WTC11 (cell line): ENCODE measurements at regions not wholly inside any gene's neighbourhood (a gene's known extent, or its start where the extent isn't known, plus 50 kb on each side); places are given as distances from the start of the nearest gene placed in this dataset.

Experiments
- ATAC-seq: fragments of 200-7000 bp; cut with Tn5 transposase; 2 replicates; pipeline ENCODE4 v1.10.0; 2021; ENCODE audit warnings: mild to moderate bottlenecking, moderate library complexity
- CTCF ChIA-PET: fragments of 300-600 bp; sonication (Branson Sonifier 250); formaldehyde crosslinking; loops from one replicate; lab custom pipeline; 2021; ENCODE audit warnings: antibody characterized with exemption; lab: Charles Lee
- POLR2A ChIA-PET: fragments of 350-600 bp; sonication (Branson Sonifier 250); formaldehyde crosslinking; loops from one replicate; lab custom pipeline; 2021; ENCODE audit warnings: antibody characterized with exemption; lab: Charles Lee
- DNase-seq: peaks from one replicate; pipeline ENCODE4 v3.0.0; 2021; ENCODE audit warnings: low spot score
- H3K27ac Mint-ChIP-seq: 2 replicates; pipeline ENCODE4 v1.8.0; 2021; ENCODE audit warnings: mixed read lengths
- H3K27me3 Mint-ChIP-seq: 2 replicates; pipeline ENCODE4 v1.8.0; 2021; ENCODE audit warnings: low read depth, mild to moderate bottlenecking, moderate library complexity, mixed read lengths
- H3K36me3 Mint-ChIP-seq: 2 replicates; pipeline ENCODE4 v1.8.0; 2021; ENCODE audit warnings: mixed read lengths
- H3K4me1 Mint-ChIP-seq: 2 replicates; pipeline ENCODE4 v1.8.0; 2022; ENCODE audit warnings: mixed read lengths
- H3K4me3 Mint-ChIP-seq: 2 replicates; pipeline ENCODE4 v1.8.0; 2021; ENCODE audit warnings: mild to moderate bottlenecking, moderate library complexity, mixed read lengths
- H3K9me3 Mint-ChIP-seq: 2 replicates; pipeline ENCODE4 v1.8.0; 2021; ENCODE audit warnings: mixed read lengths
- ATF1 ChIP-seq: sonication (generic); formaldehyde crosslinking; IDR thresholded peaks from 2 replicates; pipeline ENCODE4 v1.8.1; 2023; ENCODE audit warnings: mild to moderate bottlenecking, moderate library complexity, missing genetic modification reagents
- CBFB ChIP-seq: sonication (generic); formaldehyde crosslinking; IDR thresholded peaks from 2 replicates; pipeline ENCODE4 v1.8.1; 2022; ENCODE audit warnings: mild to moderate bottlenecking, low read depth, missing genetic modification reagents
- ELF4 ChIP-seq: sonication (generic); formaldehyde crosslinking; IDR thresholded peaks from 2 replicates; pipeline ENCODE4 v1.8.1; 2022; ENCODE audit warnings: low read depth, mild to moderate bottlenecking, moderate library complexity, missing genetic modification reagents
- FOXP1 ChIP-seq: sonication (generic); formaldehyde crosslinking; IDR thresholded peaks from 2 replicates; pipeline ENCODE4 v1.8.0; 2022; ENCODE audit warnings: missing genetic modification reagents, mild to moderate bottlenecking, moderate library complexity, borderline replicate concordance
- FOXP4 ChIP-seq: sonication (generic); formaldehyde crosslinking; IDR thresholded peaks from 2 replicates; pipeline ENCODE4 v1.8.0; 2022; ENCODE audit warnings: mild to moderate bottlenecking, missing genetic modification reagents
- HMGXB4 ChIP-seq: sonication (generic); formaldehyde crosslinking; IDR thresholded peaks from 2 replicates; pipeline ENCODE4 v1.8.1; 2023; ENCODE audit warnings: mild to moderate bottlenecking, moderate library complexity, missing genetic modification reagents
- JUN ChIP-seq: sonication (generic); formaldehyde crosslinking; IDR thresholded peaks from 2 replicates; pipeline ENCODE4 v1.8.0; 2023; ENCODE audit warnings: mild to moderate bottlenecking, missing genetic modification reagents
- MAX ChIP-seq: sonication (generic); formaldehyde crosslinking; IDR thresholded peaks from 2 replicates; pipeline ENCODE4 v1.8.0; 2022; ENCODE audit warnings: mild to moderate bottlenecking, missing genetic modification reagents
- NR1H2 ChIP-seq: sonication (generic); formaldehyde crosslinking; IDR thresholded peaks from 2 replicates; pipeline ENCODE4 v1.9.0; 2021; ENCODE audit warnings: mild to moderate bottlenecking, moderate library complexity, missing genetic modification reagents
- NR2C2 ChIP-seq: sonication (generic); formaldehyde crosslinking; IDR thresholded peaks from 2 replicates; pipeline ENCODE4 v1.8.0; 2022; ENCODE audit warnings: mild to moderate bottlenecking, missing genetic modification reagents
- PRDM15 ChIP-seq: sonication (generic); formaldehyde crosslinking; IDR thresholded peaks from 2 replicates; pipeline ENCODE4 v1.8.0; 2022; ENCODE audit warnings: missing genetic modification reagents
- SMAD4 ChIP-seq: sonication (generic); formaldehyde crosslinking; IDR thresholded peaks from 2 replicates; pipeline ENCODE4 v1.8.0; 2022; ENCODE audit warnings: mild to moderate bottlenecking, missing genetic modification reagents
- TCF7 ChIP-seq: sonication (generic); formaldehyde crosslinking; IDR thresholded peaks from 2 replicates; pipeline ENCODE4 v1.8.0; 2022; ENCODE audit warnings: mild to moderate bottlenecking, low read depth, missing genetic modification reagents, moderate library complexity
- TEAD4 ChIP-seq: sonication (generic); formaldehyde crosslinking; IDR thresholded peaks from 2 replicates; pipeline ENCODE4 v1.8.0; 2022; ENCODE audit warnings: mild to moderate bottlenecking, missing genetic modification reagents
- ZMAT4 ChIP-seq: fragments of 250-450 bp; sonication (Bioruptor Pico); IDR thresholded peaks from 2 replicates; pipeline ENCODE4 v1.9.0; 2021; ENCODE audit warnings: mild to moderate bottlenecking
- ZNF121 ChIP-seq: sonication (generic); formaldehyde crosslinking; IDR thresholded peaks from 2 replicates; pipeline ENCODE4 v1.8.0; 2023; ENCODE audit warnings: missing genetic modification reagents
- ZNF232 ChIP-seq: sonication (generic); formaldehyde crosslinking; IDR thresholded peaks from 2 replicates; pipeline ENCODE4 v1.8.0; 2022; ENCODE audit warnings: mild to moderate bottlenecking, missing genetic modification reagents
- ZNF263 ChIP-seq: sonication (generic); formaldehyde crosslinking; IDR thresholded peaks from 2 replicates; pipeline ENCODE4 v1.8.1; 2022; ENCODE audit warnings: low read depth, mild to moderate bottlenecking, moderate library complexity, missing genetic modification reagents
- ZNF396 ChIP-seq: fragments of 250-450 bp; sonication (Bioruptor Pico); IDR thresholded peaks from 2 replicates; pipeline ENCODE4 v1.8.0; 2021; ENCODE audit warnings: mild to moderate bottlenecking, moderate library complexity, borderline replicate concordance

GRCh38 chr5:109936996-109937395 is 247.3 kb downstream of the MAN2A1 start:
- Mint-ChIP-seq H3K27ac (no peak overlapping the region; the same call in 1 of the 2 replicates), H3K36me3 (no peaks in the 10 kb centered on the region; the same call in none of the 2 replicates), H3K4me3 (no peak overlapping the region), H3K4me1 (peaks cover 4% of the 10 kb centered on the region), H3K9me3 (peaks cover 17% of the 10 kb centered on the region), H3K27me3 (no peaks in the 10 kb centered on the region)
- no peak for DNase-seq
- CTCF ChIA-PET: no interaction called here
- no peak for ATAC-seq
- TF ChIP-seq ATF1 (CRISPR knock-in tag): no peak
- TF ChIP-seq JUN: no peak
- no peak for TF ChIP-seq ELF4 (CRISPR knock-in tag)
- TF ChIP-seq CBFB (CRISPR knock-in tag): no peak
- no peak for TF ChIP-seq SMAD4 (CRISPR knock-in tag)
- no peak for TF ChIP-seq PRDM15 (CRISPR knock-in tag)
- no peak for TF ChIP-seq ZMAT4
- no peak for TF ChIP-seq FOXP1
- TF ChIP-seq ZNF263 (CRISPR knock-in tag): no peak
- TF ChIP-seq NR2C2 (CRISPR knock-in tag): no peak
- TF ChIP-seq ZNF121 (CRISPR knock-in tag): no peak
- no peak for TF ChIP-seq TEAD4
- no peak for TF ChIP-seq ZNF396 (CRISPR knock-in tag)
- no peak for TF ChIP-seq TCF7 (CRISPR knock-in tag)
- POLR2A ChIA-PET: no interaction called here

- Mint-ChIP-seq H3K27me3 (no peaks in the 10 kb centered on the region), H3K9me3 (peaks cover 17% of the 10 kb centered on the region), H3K4me3 (no peak overlapping the region), H3K36me3 (no peaks in the 10 kb centered on the region; the same call in none of the 2 replicates), H3K4me1 (peaks cover 3% of the 10 kb centered on the region; the same call in 1 of the 2 replicates), H3K27ac (no peak overlapping the region)
- ChIA-PET CTCF (no interaction called here), POLR2A (no interaction called here)
- no peak for DNase-seq
- no peak for ATAC-seq
- no peak for TF ChIP-seq FOXP4 (CRISPR knock-in tag)
- TF ChIP-seq ZNF232 (CRISPR knock-in tag): no peak
- TF ChIP-seq MAX: no peak
- TF ChIP-seq NR1H2: no peak
- TF ChIP-seq HMGXB4 (CRISPR knock-in tag): no peak
These were observed 248.2 kb downstream of the MAN2A1 start for GRCh38 chr5:109937951-109938350.
